ENCODE measurements at regions not wholly inside any gene's neighbourhood (a gene's known extent, or its start where the extent isn't known, plus 50 kb on each side); places are given as distances from the start of the nearest gene placed in this dataset.

DNA sequence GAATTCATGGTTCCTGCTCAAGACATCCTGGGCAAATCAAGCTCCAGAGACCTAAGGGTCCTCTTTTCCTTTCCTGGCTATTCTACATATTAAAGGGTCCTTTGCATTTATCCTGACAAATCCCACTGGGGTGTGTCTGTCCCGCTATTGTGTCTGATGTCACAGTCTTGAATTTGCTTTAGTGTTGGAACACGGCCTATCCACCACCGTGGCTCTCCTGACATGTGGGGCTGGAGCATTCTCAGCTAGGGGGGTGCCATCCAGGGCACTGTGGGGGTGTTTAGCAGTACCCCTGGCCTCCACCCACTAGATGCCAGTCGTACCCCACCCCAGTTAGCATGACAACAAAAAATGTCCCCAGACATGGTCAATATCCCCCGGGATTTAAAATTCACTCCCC lies 92.9 kb downstream of the IRF8 start:
- no peak for TF ChIP-seq CTCF (conservative IDR thresholded peaks at IDR 0.05)
- TF ChIP-seq EZH2 (IDR thresholded peaks at IDR 0.05; ENCODE audit: low read depth): no peak

Measured in PC-9 (cell line).